ENCODE measurements at regions not wholly inside any gene's neighbourhood (a gene's known extent, or its start where the extent isn't known, plus 50 kb on each side); places are given as distances from the start of the nearest gene placed in this dataset.

- Mint-ChIP-seq H3K36me3 (ENCODE audit: unreplicated experiment) (no peaks in the 10 kb centered on the region), H3K4me3 (ENCODE audit: unreplicated experiment) (no peak overlapping the region)
These were observed 435.6 kb upstream of the LRFN5 start for GRCh38 chr14:41171045-41171444.

GRCh38 chr14:41167040-41167439 lies 439.6 kb upstream of the LRFN5 start:
- DNase-seq = no peak
- Mint-ChIP-seq H3K4me3 (ENCODE audit: unreplicated experiment) (no peak overlapping the region), H3K9me3 (ENCODE audit: unreplicated experiment) (no peaks in the 10 kb centered on the region), H3K27ac (ENCODE audit: unreplicated experiment) (no peak overlapping the region), H3K36me3 (ENCODE audit: unreplicated experiment) (no peaks in the 10 kb centered on the region), H3K4me1 (ENCODE audit: low read depth, unreplicated experiment) (no peaks in the 10 kb centered on the region), H3K27me3 (ENCODE audit: unreplicated experiment) (peaks cover 1% of the 10 kb centered on the region)
- no peak for TF ChIP-seq CTCF (IDR thresholded peaks at IDR 0.05; ENCODE audit: partially characterized antibody, unreplicated experiment)

More at GRCh38 chr14:41171045-41171444, 435.6 kb upstream of the LRFN5 start:
- TF ChIP-seq CTCF (IDR thresholded peaks at IDR 0.05; ENCODE audit: partially characterized antibody, unreplicated experiment) = no peak
- no peak for DNase-seq
- Mint-ChIP-seq H3K4me1 (ENCODE audit: low read depth, unreplicated experiment) (no peaks in the 10 kb centered on the region), H3K9me3 (ENCODE audit: unreplicated experiment) (no peaks in the 10 kb centered on the region), H3K27ac (ENCODE audit: unreplicated experiment) (no peak overlapping the region), H3K27me3 (ENCODE audit: unreplicated experiment) (peaks cover 1% of the 10 kb centered on the region)

GRCh38 chr14:41154143-41154807 lies 452.4 kb upstream of the LRFN5 start:
- H3K4me1 Mint-ChIP-seq (ENCODE audit: low read depth, unreplicated experiment) = no peaks in the 10 kb centered on the region
- H3K4me3 Mint-ChIP-seq (ENCODE audit: unreplicated experiment) = no peak overlapping the region
- no peaks in the 10 kb centered on the region for H3K36me3 Mint-ChIP-seq (ENCODE audit: unreplicated experiment)
- H3K27ac Mint-ChIP-seq (ENCODE audit: unreplicated experiment) = no peak overlapping the region
- TF ChIP-seq CTCF (IDR thresholded peaks at IDR 0.05; ENCODE audit: partially characterized antibody, unreplicated experiment) = no peak
- H3K9me3 Mint-ChIP-seq (ENCODE audit: unreplicated experiment) = no peaks in the 10 kb centered on the region
- DNase-seq = no peak
- no peaks in the 10 kb centered on the region for H3K27me3 Mint-ChIP-seq (ENCODE audit: unreplicated experiment)

GRCh38 chr14:41146391-41146790 lies 460.3 kb upstream of the LRFN5 start:
- H3K36me3 Mint-ChIP-seq (ENCODE audit: unreplicated experiment) = no peaks in the 10 kb centered on the region
- H3K27ac Mint-ChIP-seq (ENCODE audit: unreplicated experiment) = no peak overlapping the region
- no peak overlapping the region for H3K4me3 Mint-ChIP-seq (ENCODE audit: unreplicated experiment)
- no peak for TF ChIP-seq CTCF (IDR thresholded peaks at IDR 0.05; ENCODE audit: partially characterized antibody, unreplicated experiment)
- no peak for DNase-seq
- no peaks in the 10 kb centered on the region for H3K27me3 Mint-ChIP-seq (ENCODE audit: unreplicated experiment)
- H3K9me3 Mint-ChIP-seq (ENCODE audit: unreplicated experiment) = no peaks in the 10 kb centered on the region
- no peaks in the 10 kb centered on the region for H3K4me1 Mint-ChIP-seq (ENCODE audit: low read depth, unreplicated experiment)

GRCh38 chr14:41144370-41144769 lies 462.3 kb upstream of the LRFN5 start:
- no peak for TF ChIP-seq CTCF (IDR thresholded peaks at IDR 0.05; ENCODE audit: partially characterized antibody, unreplicated experiment)
- Mint-ChIP-seq H3K27me3 (ENCODE audit: unreplicated experiment) (no peaks in the 10 kb centered on the region), H3K4me1 (ENCODE audit: low read depth, unreplicated experiment) (no peaks in the 10 kb centered on the region), H3K27ac (ENCODE audit: unreplicated experiment) (no peak overlapping the region), H3K4me3 (ENCODE audit: unreplicated experiment) (no peak overlapping the region), H3K9me3 (ENCODE audit: unreplicated experiment) (no peaks in the 10 kb centered on the region), H3K36me3 (ENCODE audit: unreplicated experiment) (no peaks in the 10 kb centered on the region)
- DNase-seq = no peak

All from glutamatergic neuron (in vitro differentiated cells).